GM18870 (cell line): ENCODE measurements at regions not wholly inside any gene's neighbourhood (a gene's known extent, or its start where the extent isn't known, plus 50 kb on each side); places are given as distances from the start of the nearest gene placed in this dataset.

ENCODE experiments used
- ATAC-seq: cut with Tn5 transposase; IDR thresholded peaks from one replicate; pipeline ENCODE4 v1.9.1; 2021; ENCODE audit warnings: moderate library complexity; ENCODE audit not compliant: unreplicated experiment

DNA sequence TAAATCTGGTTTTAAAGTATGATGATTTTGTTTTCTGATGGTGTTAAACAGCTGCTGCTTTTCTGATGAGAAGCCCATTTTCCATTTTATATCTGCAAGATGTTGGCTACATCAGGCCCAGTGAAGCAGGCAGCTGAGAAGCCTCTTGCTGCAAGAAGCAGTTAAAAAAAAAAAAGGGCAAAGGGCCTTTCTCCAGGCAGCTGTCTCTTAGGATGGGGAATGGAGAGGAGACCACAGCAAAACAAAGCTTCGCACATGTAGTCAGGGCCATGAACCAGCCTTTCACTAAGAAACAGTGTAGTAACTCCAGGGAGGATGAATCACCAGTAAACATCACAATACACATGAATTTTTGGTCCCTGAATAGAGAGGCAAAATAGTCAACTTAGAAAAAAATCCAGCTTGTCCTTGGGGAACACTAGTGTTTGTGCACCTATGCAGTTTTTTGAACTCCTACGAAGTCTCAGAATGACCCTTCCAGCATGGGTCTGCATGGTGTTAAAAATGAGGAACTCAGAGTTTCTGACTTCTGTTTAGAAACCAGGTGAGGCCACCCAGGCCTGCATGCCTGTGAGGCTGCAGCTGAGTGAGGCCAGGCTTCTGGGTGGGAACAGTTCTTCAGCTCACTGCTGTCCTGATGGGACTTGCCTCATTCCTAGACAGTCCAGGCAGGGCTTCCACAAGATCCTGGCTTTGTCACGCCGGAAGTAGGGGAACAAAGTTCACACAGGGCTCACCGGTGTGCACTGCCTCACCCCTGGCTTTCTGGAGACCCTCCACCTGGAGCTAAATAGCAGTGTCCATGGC lies 518.7 kb downstream of the MCTP2 start:
- ATAC-seq, result peak; percentile 85

DNA sequence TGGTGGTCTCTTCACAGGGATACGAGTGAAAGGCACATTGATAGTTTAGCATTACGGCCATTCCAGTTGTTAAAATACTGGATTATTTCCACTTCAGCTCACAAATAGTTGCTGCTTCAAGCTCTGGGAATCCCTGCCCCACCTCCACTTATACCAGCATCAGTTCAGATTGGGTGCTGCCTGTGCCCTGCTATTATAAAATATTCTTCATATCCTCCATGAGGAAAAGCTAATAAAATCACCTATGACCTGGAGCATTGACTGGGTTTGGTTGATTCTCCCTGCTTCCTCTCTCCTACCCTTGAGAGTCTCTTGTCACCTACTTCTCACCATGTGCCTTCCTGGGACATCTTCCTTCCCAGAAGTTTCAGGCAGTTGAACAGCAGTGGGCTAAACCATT lies 529.0 kb downstream of the MCTP2 start:
- ATAC-seq, result no peak

DNA sequence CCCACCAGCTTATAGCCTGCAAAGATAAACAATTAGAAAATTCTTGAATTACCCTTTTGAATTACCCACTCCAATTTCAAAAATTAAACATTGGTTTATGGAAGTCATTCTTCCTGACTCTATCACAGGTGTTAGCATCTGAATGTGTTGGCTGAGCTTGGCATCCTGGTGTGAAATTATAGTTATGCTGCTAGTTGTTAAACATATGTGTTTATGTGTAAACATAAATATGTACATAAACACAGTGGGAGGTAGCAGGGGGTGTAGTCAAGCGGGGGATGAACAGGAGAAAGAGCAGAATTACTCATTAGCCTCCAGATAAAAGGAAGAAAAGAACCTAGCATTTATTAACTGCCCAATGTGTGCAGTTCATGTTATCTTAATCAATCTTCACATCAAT lies 530.2 kb downstream of the MCTP2 start:
- ATAC-seq, result no peak

DNA sequence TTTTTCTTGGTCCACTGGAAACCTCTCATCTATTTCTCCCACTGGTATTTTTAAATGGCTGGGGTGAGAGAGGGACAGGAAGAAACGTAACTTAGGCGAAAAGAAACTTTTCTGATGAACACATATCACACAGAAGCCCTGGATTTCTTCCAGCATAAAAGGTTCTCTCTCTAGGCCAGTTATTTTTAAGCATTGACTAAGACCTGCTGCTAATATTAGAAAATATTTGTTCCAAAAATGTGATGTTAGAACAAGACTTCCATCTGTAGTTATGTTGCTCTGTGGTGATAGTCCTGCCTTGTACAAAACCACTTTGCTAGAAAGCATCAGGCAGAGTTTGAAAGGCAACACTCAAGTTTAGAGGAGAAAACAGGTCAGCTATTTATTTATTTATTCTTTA lies 537.7 kb downstream of the MCTP2 start:
- no peak for ATAC-seq

DNA sequence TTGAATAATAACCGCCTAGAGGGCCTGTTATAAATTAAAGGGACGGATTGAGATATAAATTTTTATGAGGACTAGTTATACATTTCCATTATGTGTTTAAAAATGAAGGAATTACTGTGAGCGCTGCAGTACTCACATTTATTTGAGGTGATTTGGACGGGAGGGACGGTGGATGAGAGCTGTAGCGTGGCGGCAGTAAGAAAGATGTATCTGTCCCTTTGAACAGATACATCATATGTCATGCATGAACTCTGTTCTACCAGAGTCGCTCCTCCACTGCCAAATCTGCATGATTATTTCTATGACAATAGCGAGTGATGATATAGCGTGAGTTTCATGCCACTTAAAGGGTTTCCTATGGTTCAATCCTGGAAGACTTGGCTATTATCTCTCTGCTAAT lies 538.8 kb downstream of the MCTP2 start:
- ATAC-seq, result no peak

DNA sequence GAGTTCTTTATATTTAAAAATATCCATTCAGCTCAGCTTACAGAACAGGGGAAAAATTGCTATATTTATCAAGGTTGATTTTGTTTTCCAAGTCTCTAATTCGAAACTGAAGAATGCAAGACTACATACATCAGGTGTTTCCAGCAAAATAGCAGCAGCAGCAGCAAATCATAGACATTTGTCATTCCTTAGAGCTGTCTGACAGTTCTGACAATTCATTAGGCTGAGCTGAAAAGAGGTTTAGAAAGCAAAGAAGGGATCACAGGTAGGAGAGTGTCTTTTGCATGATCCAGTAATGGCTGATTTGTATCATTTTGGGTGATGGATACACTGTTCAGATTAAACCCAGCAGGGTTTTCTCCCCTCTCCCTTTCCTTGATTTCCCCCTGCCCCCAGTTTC lies 545.7 kb downstream of the MCTP2 start:
- ATAC-seq, result no peak

DNA sequence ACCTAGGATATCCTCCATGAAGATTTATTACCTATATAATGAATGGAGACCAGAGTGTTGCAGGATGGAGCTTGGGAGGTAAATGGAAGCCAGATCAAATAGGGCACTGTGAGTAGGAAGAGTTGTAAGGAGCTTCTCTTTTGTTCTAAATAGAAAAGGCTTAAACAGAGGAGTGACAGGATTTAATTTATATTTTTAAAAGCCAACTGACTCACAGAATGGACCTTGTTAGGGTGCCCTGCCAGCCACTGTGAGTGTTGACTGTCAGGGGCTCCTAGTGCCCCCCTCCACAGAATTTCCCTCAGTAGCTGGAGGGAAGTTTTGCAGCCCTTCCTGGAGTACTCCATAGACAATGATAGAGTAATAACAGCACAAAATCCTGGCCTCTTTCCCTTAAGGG lies 547.5 kb downstream of the MCTP2 start:
- no peak for ATAC-seq

DNA sequence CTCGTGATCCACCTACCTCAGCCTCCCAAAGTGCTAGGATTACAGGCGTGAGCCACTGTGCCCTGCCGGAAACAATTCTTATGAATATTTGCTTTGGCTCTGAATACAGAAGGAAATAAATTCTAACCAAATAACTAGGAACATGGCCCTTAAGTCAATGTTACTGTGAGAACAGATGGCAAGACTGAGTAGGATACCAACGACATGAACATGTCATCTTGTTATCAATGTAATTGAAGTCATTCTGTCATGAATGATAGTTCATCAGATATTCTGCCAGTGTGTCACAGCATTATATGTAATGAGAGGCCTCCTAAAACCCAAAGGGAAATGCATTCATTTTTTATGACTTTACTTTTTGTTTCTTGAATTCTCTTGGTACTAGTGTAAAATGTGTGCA lies 548.8 kb downstream of the MCTP2 start:
- ATAC-seq, result no peak

DNA sequence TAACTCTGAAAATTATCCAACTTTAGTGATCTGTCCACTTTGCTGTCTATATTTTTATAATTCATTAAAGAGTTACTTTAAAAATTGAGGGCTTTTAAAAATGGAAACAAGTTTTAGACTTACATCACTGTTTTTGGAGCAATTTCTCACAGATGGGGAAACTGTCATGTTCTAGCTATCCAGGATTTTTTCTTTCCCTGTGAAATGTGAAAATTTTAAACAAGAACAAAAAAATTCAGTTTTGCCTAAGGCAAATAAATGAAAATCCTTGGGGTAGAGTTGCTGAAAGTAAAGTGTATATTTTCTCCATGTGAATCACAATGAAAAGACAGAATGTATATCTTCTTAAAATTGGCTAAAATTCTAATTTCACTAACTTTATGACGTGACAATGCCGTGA lies 553.7 kb downstream of the MCTP2 start:
- no peak for ATAC-seq

DNA sequence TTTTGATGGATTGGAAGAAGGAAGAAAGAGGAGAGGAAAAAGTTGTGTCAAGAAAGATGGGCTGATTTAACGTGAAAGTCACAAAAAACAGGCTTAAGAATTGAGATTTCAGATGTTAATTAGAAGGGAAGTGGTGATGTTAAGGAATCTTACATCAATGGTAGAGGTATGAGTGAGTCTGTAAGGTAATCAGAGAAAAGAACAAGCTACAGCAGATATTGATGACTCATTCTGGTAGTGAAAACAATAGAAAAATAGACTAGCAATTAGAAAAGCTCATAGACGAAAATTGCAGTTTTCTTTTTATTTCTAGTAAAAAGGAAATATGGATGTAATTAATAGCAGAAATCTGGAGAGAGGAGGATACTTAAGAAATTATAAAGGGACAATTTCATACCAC lies 559.6 kb downstream of the MCTP2 start:
- no peak for ATAC-seq

DNA sequence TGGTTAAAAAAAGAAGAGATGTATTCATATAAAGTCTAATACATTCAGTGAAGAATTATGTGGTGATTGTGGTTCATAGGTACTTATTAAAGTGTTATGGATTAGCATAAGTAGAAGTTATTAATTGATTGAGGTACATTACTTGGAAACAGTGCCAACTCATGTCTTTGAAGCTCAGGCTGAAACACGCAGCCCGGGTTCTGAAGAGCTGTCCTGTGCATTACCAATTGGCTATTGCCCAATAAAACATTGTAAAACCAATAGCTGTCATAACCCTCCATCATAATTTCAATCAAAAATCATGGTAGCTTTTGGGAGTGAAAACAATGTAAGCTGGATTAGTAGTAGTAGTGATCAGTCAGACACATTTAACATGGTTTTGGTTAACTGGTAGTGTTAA lies 560.1 kb downstream of the MCTP2 start:
- no peak for ATAC-seq

DNA sequence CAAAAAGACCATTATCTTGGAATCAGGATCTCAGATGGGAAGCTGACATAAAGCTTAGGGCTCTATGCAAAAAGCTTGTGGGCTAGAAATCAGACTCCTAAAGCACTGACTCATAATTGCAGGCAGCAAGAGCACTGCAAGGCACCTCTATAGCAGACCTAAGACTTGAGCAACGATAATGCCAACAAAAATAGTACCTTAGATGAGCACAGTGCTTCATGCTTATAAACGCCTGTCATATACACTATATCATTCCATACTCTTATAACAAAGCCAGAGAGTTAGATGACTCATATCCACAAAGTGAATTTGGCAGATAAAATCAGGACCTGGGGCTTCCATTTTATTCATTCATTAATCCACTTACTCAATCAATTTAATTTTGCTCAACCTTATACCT lies 560.8 kb downstream of the MCTP2 start:
- ATAC-seq, result no peak

DNA sequence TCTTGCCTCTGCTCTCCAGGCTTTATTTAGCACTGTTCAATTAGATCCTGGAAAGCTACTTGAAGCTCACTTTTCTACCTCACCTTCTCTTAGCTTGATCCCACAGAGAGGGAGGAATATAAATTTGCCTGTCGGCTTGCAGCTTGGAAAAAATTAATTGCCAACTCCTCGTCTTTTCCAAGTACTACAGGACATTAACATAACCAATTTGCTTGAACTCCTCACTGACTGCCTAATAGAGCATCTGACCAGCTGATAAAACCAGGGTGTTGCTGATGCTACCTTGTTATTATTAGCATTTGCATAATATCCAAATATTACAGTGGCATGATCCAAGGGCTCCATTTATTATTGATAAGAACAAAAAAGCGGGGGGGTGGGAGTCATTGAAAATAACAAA lies 561.8 kb downstream of the MCTP2 start:
- ATAC-seq, result no peak

DNA sequence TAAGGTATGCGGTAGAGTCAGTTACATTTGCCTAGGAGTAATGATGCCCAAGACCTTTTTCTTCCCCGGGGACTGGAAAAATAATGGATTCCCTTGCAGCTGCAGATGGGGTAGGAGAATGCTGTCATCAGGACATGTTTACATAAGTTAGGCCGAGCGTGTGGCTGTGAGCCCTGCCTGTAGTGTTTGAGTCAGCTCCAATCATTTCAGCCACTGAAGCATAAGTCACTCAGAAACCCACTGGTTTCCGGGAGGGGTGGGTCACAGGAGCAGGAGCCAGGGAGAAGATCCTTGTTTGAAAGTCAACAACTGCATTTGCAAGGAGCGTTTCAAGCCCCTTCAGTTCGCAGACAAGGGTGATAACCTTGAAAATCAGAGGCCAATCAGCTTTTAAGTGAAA lies 562.3 kb downstream of the MCTP2 start:
- no peak for ATAC-seq

DNA sequence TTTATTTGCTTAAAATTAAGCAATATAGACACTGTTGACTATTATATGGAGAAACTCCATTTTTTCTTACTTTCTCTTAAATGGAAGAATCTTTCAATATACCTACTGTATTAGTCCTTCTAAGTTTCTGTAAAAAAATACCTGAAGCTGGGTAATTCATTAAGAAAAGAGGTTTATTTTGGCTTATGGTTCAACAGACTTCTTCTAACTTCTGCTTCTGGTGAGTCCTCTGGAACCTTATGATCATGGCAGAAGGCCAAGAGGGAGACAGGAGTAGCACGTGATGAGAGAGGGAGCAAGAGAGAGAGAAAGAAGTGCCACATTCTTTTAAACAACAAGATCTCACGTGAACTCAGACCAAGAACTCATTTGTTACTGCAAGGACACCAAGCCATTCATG lies 573.3 kb downstream of the MCTP2 start:
- ATAC-seq, result no peak

DNA sequence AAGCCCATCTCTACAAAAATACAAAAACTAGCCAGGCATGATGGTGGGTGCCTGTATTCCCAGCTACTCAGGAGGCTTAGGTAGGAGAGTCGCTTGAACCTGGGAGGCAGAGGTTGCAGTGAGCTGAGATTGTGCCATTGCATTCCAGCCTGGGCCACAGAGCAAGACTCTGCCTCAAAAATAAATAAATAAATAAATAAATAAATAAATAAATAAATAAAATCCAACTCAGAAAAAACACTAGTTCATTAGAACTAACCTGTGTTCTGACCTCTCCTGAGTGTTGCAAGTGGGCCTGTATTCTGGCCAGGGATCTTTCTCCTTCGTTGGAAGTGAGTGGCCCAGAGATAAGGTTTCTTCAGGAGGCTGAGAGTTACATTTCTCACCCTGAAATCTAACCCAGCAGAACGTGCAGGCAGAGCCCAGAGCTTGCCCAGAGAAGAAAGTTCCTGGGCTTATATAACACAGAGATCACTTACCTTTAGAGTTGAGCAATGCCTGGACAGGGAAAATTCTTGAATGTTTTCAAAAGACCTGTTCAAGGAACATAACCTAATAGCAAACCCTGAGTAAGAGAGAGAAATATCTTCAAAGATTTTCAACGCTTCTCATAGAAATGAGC lies 583.9 kb downstream of the MCTP2 start:
- ATAC-seq, result no peak

DNA sequence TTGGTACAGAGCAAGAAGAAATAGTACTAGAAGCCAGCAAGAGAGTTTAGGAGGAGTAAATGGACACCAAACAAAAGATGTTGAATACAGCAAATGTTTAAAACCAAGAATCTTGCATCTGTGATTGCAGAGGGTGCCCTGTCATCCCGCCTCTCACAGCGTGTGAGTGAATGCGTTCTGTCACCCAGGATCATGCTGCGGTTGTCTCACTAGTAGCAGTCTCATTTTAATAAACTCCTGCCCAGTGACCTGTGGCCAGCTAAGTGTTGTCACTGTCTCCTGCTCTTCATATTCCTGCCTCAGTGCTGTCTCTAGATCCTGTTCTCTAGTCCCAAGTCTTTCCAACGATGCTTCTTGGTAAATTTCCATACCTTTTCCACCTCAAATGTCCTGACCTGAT lies 584.6 kb downstream of the MCTP2 start:
- ATAC-seq, result no peak

DNA sequence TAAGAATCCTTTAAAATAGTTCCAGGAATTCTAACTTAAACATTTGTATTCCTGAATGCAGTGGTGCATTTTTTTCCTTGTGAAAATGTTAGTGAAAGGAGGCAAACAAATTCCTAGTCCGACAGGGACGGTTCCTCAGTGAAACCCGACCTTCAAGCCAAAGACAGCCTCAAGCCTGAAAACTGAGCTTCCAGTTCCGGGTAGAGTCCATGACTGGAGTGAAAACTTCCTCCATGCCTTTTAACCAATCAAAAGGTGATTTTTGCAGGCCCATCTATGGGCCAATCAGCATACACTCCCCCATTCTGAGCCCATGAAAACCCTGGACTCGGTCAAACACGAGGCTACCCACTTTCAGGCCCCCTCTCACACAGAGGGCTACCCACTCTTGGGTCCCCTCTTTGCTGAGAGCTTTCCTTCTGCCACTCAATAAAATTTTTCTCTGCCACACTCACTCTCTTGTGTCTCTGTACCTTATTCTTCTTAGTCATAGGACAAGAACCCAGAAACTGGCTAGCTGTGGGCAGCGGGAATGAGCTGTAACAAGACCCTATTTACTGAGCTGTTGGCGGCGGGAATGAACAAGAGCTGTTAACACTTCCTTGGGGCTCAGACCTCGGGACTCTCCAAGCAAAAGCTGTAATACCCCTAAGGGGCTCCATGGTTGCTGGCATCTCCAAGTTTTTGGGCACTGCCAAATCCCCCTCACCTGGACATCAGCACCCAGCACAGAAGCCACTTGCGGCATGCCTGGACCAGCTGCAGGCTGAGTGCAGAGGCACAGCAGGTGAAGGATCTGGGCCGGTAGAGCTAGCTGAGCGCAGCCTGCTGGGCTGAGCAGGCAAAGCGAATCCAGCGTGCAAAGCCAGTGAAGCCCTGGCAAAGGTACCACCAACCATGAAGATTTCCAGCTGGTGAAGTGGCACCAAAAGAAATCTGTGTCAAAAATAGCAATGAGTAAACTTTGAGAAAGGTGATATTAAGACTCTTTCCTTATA lies 598.8 kb downstream of the MCTP2 start:
- no peak for ATAC-seq

DNA sequence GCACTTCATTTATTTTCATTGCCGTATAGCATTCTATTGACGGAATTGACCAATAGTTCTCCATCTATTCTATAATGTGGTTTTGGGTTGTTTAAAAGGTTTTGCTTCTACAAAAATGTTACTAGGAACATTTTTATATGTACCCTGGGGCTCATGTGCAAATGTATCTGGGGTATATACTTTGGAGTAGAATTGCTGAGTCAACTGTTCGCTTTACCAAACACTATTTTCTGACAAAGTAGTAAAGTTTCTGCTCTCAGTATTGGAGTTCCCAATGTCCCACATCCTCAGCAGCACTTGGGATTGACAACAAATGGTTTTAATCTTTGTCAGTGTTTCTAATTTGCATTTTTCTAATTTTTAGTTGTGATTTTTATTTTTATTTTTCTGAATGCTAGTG lies 602.6 kb downstream of the MCTP2 start:
- ATAC-seq, result no peak

DNA sequence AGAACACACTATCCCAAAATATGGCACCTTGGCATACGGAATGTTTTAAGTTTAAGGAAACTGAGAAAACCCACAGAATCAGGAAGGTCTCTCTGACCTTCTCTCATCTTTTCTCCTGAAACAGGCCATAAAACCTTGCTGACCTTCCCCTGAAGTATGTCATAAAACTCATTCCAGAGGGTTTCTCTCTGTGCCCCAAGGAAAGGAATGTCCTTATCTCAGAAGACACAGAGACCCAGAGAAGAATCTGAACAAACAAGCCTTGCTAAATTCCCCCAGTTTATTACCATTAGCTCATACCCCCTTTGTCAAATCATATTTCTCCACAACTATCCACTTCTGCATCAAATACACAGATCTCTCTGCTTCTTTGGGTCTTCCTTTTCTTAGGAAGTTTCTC lies 603.1 kb downstream of the MCTP2 start:
- no peak for ATAC-seq

DNA sequence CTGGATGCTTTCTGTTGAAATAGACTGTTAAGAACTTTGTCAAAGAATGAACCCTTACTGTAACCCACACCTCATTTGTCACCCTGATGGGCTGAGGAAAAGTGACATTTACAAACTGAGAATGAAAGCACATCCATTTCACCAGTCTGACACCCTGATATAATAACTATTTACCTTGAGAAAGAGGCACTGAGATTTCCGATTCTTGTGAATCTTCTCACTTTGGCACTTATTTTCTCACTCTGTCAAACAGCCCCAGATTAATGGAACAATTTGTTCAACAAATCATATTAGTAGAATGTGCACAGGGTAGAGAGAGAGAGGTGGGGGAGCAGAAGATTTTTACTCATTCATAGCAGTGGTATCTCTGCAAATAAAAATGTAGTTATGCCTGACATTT lies 606.9 kb downstream of the MCTP2 start:
- ATAC-seq, result no peak
